ENCODE measurements at regions not wholly inside any gene's neighbourhood (a gene's known extent, or its start where the extent isn't known, plus 50 kb on each side); places are given as distances from the start of the nearest gene placed in this dataset.

DNA sequence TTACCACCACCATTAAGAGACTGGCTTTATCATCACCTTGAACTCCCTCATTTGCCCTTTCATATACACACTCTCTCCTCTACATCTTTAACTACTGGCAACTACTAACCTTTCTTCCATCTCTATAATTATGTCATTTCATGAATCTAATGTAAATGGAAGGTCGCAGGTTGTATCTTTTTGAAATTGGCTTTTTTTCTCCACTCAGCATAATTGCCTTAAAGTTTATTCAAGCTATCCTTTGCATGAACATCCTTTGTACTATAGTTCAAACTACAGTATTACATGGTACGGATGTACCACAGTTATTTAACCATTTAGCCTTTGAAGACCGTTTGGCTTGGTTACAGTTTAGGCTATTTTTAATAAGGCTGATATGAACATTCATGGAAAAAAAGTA is 129.5 kb upstream of the ZNF804A start:
- Histone ChIP-seq H3K9me3 (ENCODE audit: control insufficient read depth, low read depth, low read length) (no peaks in the 10 kb centered on the region), H3K4me2 (ENCODE audit: control insufficient read depth, extremely low read depth, insufficient read depth, low read depth, low read length) (no peak overlapping the region), H4K20me1 (ENCODE audit: control insufficient read depth, extremely low read depth, insufficient read depth, low read length) (no peaks in the 10 kb centered on the region), H3K36me3 (ENCODE audit: control insufficient read depth in 2 of 2, extremely low read depth in 1 of 2, insufficient read depth in 2 of 2, low read length in 2 of 2) (no peaks in the 10 kb centered on the region), H3K4me3 (ENCODE audit: control insufficient read depth in 2 of 3, extremely low read depth in 1 of 3, insufficient read depth in 2 of 3, low read depth in 1 of 3, low read length in 3 of 3) (no peak overlapping the region), H3K9ac (ENCODE audit: control insufficient read depth, extremely low read depth, insufficient read depth, low read length) (no peak overlapping the region), H3K27ac (ENCODE audit: control insufficient read depth, insufficient read depth, low read length) (no peak overlapping the region), H3K9me1 (ENCODE audit: control insufficient read depth, extremely low read depth, insufficient read depth, low read length) (no peaks in the 10 kb centered on the region), H3K27me3 (ENCODE audit: control insufficient read depth, extremely low read depth, insufficient read depth, low read length) (no peaks in the 10 kb centered on the region), H3K79me2 (ENCODE audit: control insufficient read depth, insufficient read depth, low read length) (no peaks in the 10 kb centered on the region), H3K4me1 (ENCODE audit: control insufficient read depth, extremely low read depth, insufficient read depth, low read length) (no peaks in the 10 kb centered on the region), H2AFZ (ENCODE audit: control insufficient read depth, low read length) (no peak overlapping the region)
- dilution Hi-C loops (cut with MboI; ENCODE audit: extremely low pct_ligation_motif_present, low sequenced_read_pairs) = no loop called here
- no peak for FAIRE-seq
- TF ChIP-seq, protein P1, sequence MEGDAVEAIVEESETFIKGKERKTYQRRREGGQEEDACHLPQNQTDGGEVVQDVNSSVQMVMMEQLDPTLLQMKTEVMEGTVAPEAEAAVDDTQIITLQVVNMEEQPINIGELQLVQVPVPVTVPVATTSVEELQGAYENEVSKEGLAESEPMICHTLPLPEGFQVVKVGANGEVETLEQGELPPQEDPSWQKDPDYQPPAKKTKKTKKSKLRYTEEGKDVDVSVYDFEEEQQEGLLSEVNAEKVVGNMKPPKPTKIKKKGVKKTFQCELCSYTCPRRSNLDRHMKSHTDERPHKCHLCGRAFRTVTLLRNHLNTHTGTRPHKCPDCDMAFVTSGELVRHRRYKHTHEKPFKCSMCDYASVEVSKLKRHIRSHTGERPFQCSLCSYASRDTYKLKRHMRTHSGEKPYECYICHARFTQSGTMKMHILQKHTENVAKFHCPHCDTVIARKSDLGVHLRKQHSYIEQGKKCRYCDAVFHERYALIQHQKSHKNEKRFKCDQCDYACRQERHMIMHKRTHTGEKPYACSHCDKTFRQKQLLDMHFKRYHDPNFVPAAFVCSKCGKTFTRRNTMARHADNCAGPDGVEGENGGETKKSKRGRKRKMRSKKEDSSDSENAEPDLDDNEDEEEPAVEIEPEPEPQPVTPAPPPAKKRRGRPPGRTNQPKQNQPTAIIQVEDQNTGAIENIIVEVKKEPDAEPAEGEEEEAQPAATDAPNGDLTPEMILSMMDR (optimal IDR thresholded peaks at IDR 0.05 in 1 of 3, IDR thresholded peaks at IDR 0.05 in 1 of 3, conservative IDR thresholded peaks at IDR 0.05 in 1 of 3; ENCODE audit: extremely low read depth in 1 of 3, insufficient read depth in 2 of 3, low read length in 3 of 3) = no peak
- no peak for TF ChIP-seq EZH2 (IDR thresholded peaks at IDR 0.05; ENCODE audit: low read length)
- no peak for DNase-seq (ENCODE audit: low read depth, low spot score)

DNA sequence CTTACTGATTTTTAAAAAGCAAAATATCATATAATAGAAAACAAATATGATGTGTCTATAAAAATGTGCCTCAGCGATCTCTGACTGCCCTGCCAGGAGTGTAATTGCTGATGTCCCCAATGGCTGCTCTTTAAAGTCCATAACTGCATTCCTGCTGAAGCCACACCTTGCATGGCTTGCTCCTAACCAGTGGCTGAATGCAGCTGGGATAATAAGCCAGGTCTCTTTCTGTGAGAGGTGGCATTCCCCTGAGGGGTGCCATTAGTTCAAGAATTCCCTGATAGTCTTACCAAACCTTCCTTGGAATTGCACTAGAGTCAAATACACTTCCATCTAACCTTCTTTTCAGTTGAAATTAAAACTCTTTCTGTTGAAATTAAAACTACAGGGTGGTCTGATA is 125.8 kb upstream of the ZNF804A start:
- TF ChIP-seq, protein P1 (optimal IDR thresholded peaks at IDR 0.05 in 1 of 3, IDR thresholded peaks at IDR 0.05 in 1 of 3, conservative IDR thresholded peaks at IDR 0.05 in 1 of 3; ENCODE audit: extremely low read depth in 1 of 3, insufficient read depth in 2 of 3, low read length in 3 of 3) = no peak
- TF ChIP-seq EZH2 (IDR thresholded peaks at IDR 0.05; ENCODE audit: low read length) = no peak
- Histone ChIP-seq H3K4me2 (ENCODE audit: control insufficient read depth, extremely low read depth, insufficient read depth, low read depth, low read length) (no peak overlapping the region), H3K79me2 (ENCODE audit: control insufficient read depth, insufficient read depth, low read length) (no peaks in the 10 kb centered on the region), H3K9me3 (ENCODE audit: control insufficient read depth, low read depth, low read length) (no peaks in the 10 kb centered on the region), H2AFZ (ENCODE audit: control insufficient read depth, low read length) (no peak overlapping the region), H3K4me1 (ENCODE audit: control insufficient read depth, extremely low read depth, insufficient read depth, low read length) (no peaks in the 10 kb centered on the region), H4K20me1 (ENCODE audit: control insufficient read depth, extremely low read depth, insufficient read depth, low read length) (no peaks in the 10 kb centered on the region), H3K4me3 (ENCODE audit: control insufficient read depth in 2 of 3, extremely low read depth in 1 of 3, insufficient read depth in 2 of 3, low read depth in 1 of 3, low read length in 3 of 3) (no peak overlapping the region), H3K36me3 (ENCODE audit: control insufficient read depth in 2 of 2, extremely low read depth in 1 of 2, insufficient read depth in 2 of 2, low read length in 2 of 2) (no peaks in the 10 kb centered on the region), H3K27ac (ENCODE audit: control insufficient read depth, insufficient read depth, low read length) (no peak overlapping the region), H3K9me1 (ENCODE audit: control insufficient read depth, extremely low read depth, insufficient read depth, low read length) (no peaks in the 10 kb centered on the region), H3K9ac (ENCODE audit: control insufficient read depth, extremely low read depth, insufficient read depth, low read length) (no peak overlapping the region), H3K27me3 (ENCODE audit: control insufficient read depth, extremely low read depth, insufficient read depth, low read length) (no peaks in the 10 kb centered on the region)
- dilution Hi-C loops (cut with MboI; ENCODE audit: extremely low pct_ligation_motif_present, low sequenced_read_pairs) = no loop called here
- DNase-seq (ENCODE audit: low read depth, low spot score) (no peak), FAIRE-seq (no peak)

All from keratinocyte (primary cell).